ENCODE measurements at regions not wholly inside any gene's neighbourhood (a gene's known extent, or its start where the extent isn't known, plus 50 kb on each side); places are given as distances from the start of the nearest gene placed in this dataset.
"Not testable (repeated sequence)": the region's sequence is repeated elsewhere in the genome, so short reads cannot be mapped to it uniquely, and the experiment has no call there.

- DNase-seq = peak; percentile 26 to 32
These were observed 51.6 kb upstream of the MPP7 start for GRCh38 chr10:28354511-28354910.

GRCh38 chr10:28355376-28355775, 52.5 kb upstream of the MPP7 start:
- DNase-seq = no peak

DNA sequence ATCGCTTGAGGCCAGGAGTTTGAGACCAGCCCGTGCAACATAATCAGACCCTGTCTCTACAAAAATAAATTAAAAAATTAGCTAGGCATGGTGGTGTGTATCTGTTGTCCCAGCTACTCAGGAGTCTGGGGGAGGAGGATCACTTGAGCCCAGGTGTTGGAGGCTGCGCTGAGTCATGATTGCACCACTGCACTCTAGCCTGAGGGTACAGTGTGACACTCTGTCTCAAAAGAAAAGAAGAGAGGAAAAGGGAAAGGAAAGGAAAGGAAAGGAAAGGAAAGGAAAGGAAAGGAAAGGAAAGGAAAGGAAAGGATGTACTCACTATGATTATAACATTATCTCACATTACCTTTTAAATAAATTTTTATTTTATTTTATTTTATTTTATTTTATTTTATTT, 56.5 kb upstream of the MPP7 start:
- DNase-seq = no peak

- DNase-seq = no peak
These were observed 57.3 kb upstream of the MPP7 start for GRCh38 chr10:28360175-28360574.

- DNase-seq = no peak
These were observed 60.5 kb upstream of the MPP7 start for GRCh38 chr10:28363376-28363775.

DNA sequence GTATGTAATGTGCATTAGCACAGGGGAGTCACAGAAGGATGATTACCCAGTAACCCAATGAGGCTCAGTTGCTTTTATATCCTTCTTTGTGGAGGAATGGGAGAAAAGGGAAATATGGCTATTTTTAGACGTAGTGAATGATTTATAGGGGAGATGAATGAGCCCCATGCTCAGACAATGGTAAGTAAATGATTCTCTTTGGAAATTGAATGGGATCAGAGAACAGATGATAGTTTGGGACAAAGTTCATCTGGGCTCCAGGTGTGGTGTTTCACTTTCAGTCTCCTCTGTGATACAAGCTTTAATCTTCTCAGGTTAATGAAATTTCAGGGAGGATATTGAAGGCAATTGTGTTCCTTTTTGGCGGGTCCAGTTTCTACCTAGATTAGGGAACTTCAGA, 63.0 kb upstream of the MPP7 start:
- no peak for DNase-seq

DNA sequence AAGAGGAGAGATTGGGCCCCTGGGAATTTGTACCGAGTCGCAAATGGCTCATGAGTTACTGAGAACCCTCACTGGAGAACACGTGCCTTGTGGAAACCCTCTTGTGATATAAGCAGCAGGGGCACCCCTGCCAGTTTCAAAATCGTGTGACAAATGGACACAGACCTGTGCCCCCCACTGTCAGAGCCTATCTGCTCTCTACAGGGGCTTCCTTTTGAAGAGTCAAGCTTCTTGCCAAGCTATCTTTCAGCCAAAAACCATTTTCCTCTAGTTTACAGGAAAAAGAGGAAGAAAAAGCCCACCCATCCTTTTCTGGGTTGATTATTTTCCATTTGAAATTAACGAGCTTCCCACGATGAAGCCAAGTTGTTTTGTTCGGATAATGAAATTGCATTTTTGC, 64.1 kb upstream of the MPP7 start:
- DNase-seq = no peak

- DNase-seq = no peak
These were observed 64.5 kb upstream of the MPP7 start for GRCh38 chr10:28367413-28367812.

DNA sequence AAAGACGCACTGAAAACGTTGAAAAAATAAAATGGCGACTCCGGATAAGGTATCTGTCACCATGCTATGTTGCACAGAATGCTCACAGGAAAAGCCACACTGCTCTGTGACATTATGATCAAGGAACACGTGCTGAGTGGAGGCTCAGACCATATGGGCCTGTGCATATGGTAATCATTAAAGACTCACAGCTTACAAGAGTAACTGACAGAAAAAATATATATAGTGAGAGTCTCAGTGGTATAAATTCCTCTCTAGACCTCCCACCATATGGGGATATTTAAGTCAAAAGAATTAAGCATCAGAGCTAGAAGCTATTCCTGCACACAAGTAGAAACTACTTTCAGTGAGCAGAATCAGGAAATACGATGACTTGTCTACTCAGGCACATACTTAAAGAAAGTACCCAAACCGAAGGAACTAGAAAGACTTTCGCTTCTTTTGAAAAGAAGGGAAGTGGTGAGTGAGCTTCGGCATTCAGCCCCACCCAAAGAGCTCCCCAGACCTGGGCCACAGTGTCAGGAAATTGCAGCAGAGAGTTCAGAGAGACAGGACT, 65.1 kb upstream of the MPP7 start:
- no peak for DNase-seq

DNA sequence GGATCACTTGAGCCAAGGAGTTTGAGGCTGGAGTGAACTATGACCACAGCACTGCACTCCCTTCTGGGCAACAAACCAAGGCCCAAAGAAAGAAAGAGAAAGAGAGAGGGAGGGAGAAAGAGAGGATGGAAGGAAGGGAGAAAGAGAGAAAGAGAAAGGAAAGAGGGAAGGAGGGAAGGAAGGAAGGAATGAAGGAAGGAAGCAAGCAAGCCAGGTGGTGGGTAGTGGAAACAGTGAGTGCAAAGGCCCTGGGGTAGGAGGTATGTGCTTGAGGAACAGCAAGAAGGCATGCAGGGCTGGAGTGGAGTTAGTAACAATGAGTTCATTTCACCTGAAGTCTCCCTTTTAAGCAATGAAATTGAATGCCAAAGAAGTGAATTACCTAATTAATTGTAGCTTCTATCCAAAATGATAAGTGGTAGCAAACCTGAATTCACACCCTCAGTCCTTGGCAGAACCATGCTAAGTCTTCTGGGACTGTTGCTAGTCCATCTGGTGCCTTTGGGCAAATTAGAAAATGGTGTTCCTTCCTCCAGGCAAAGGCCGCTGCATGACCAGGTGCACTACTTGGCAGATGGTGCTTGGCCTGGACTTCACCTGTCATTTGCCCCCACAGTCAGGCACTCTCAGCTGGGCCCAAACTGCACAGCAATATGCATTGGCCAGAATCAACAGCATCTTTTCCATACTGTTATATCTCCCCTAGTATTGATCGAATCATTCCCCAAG, 67.4 kb upstream of the MPP7 start:
- DNase-seq = no peak

DNA sequence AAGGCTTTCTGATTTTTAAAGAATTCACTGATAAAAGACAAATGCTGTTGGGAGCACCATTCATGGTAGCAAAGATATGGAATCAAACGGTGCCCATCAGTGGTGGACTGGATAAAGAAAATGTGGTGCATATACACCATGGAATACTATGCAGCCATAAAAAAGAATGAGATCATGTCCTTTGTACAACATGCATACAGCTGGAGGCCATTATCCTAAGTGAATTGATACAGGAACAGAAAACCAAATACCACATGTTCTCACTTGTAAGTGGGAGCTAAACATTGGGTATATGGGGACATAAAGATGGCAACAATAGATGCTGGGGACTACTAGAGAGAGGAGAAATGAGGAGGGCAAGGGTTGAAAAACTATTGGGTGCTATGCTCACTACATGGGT, 68.8 kb upstream of the MPP7 start:
- DNase-seq = not testable (repeated sequence)

DNA sequence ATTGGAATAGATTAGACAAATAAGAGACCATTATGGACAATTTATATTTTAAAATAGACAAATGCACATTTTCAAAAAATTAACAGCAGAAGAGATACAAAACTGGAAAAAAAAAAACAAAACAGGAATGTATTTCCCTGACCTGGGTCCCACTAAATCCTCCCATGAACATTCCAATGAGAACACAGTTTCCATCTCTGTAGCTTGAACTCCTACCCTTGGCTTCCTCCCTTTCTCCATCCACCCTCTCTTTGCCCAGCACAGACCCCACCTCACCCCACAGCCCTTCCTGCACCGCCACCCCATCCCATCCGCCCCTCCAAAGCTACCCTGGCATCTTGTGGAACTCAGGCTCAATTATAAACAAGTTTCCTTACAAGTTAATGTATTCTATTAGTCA, 71.2 kb upstream of the MPP7 start:
- no peak for DNase-seq

DNA sequence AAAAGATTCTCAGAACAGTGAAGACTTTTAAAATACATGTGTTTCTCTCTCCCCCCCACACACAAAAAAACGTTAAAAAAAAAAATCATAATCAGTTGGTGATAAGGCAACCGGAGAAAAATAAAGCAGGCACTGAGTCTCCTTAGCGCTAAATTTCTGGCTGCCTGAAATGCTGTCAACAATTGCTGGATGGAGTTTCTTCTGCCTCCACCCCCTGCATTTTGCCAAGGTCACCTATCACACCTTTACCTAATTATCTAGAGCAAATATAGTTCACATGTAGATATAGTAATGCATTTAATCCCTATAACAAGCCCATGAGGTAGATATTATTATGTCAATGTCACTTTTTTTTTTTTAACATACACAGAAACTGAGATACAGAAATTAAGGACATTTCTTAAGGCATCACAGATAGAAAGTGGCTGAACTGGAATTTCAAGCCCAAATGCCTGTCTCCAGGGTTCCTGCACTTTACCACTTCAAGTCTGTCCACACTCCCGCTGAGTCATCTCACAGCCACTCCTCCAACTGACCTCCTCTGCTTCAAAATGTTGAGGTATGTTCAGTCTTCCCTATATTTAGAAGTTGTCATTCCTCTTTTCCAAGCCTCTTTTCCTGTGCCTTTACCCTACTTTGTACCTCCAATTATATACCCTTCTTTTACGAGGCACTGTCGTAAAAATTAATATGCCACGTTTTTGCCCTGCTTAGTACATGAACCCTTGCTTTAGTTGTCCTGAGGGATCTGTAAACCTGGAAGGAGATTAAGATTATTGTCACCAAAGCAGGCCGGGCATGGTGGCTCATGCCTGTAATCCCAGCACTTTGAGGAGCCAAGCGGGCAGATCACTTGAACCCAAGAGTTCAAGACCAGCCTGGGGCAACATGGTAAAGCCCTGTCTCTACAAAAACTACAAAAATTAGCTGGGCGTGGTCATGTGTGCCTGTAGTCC, 72.8 kb upstream of the MPP7 start:
- DNase-seq = no peak

GRCh38 chr10:28378986-28379585, 76.2 kb upstream of the MPP7 start:
- DNase-seq = no peak

DNA sequence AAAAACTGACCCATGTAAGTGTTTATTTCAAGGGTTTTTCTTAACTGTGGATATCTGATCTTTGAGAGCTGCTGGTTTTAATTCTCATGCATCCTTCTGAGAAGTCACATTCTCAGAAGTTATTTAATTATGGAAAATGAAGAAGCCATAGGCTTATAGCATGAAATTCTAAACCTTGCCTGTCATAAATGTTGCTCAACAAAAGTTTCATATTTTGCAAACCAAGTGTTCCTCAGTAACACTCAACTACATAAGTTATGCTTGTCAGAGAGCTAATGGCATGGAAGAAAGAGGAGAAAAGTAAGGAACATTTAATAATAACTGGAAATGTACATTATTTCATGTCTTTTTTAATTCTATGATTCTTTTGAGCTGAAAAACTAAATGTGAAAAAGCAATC, 78.6 kb upstream of the MPP7 start:
- no peak for DNase-seq

DNA sequence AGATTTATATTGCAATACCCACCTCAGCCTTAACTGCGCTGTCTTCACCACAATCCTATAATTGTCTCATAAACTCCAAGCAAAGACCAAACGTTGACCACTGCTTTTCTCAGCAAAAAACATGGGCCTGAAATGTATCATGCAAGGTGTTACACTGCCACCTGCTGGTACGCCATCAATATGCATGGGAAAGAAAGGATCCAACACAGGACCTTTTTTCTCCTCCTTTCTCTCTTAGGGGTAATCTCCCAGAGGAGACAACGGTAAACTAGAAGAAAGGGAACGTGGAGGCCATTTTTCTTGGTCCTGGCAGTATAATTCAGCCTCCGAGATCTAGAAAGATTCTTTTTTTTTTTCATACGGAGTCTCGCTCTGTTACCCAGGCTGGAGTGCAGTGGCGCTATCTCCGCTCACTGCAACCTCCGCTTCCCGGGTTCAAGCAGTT, 79.1 kb upstream of the MPP7 start:
- peak; percentile 74 to 82 for DNase-seq

- DNase-seq = no peak
These were observed 79.8 kb upstream of the MPP7 start for GRCh38 chr10:28382525-28383269.

DNA sequence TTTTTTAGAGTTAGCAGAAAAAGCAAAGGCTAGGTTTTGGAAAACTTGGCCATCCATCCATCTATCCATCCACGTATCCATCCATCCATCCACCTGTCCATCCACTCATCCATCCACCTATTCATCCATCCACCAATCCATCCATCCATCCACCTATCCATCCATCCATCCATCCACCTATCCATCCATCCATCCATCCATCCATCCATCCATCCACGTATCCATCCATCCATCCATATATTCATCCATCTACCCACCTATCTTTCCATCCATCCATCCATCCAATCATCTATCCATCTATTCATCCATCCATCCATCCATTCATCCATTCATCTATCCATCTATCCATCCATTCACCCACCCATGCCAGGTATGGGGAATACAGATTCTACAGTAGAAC, 81.7 kb upstream of the MPP7 start:
- DNase-seq = no peak

DNA sequence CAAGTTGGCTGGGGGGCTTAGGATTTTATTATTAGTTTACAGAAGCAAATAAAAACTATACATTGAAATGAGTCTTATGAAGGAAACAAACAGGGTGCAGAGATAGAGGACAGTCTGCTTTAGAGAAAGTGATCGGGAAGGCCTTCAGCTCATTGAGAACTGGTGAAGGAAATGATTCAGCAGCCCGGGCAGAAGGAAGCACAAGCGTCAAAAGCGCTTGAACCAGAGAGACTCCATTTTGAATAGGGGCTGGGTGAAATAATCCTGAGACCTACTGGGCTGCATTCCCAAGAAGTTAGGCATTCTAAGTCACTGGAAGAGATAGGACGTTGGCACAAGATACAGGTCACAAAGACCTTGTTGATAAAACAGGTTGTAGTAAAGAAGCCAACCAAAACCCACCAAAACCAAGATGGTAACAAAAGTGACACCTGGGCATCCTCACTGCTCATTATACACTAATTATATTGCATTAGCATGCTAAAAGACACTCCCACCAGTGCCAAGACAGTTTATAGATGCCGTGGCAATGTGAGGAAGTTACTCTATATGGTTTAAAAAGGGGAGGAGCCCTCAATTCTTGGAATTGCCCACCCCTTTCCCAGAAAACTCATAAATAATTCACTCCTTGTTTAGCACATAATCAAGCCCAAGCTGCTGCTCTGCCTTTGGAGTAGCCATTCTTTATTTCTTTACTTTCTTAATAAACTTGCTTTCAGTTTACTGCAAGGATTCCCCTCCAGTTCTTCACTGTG, 83.1 kb upstream of the MPP7 start:
- no peak for DNase-seq

- no peak for DNase-seq
These were observed 83.6 kb upstream of the MPP7 start for GRCh38 chr10:28386503-28386868.

- no peak for DNase-seq
These were observed 84.3 kb upstream of the MPP7 start for GRCh38 chr10:28387140-28387539.
